ENCODE measurements at regions not wholly inside any gene's neighbourhood (a gene's known extent, or its start where the extent isn't known, plus 50 kb on each side); places are given as distances from the start of the nearest gene placed in this dataset.

DNA sequence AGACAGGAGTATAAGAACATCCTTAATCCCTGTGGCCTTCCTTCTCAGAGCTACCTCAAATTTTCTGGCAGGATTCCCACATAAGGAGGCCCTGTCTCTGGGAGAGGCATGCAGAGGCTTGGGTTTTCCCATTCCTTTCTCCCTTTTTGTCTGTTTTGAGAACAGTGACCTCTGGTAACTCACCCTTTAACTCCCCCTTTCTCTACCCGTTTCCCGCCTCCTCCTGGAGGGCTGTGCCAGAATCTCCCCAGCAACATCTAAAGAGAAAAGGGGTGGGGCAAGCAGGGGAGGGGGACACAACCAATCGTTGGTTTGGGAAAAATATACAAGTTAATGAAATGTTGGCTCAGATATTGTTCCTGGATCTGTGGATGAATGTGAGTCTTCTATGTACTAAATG is 303.7 kb upstream of the IRS4 start:
- Histone ChIP-seq H3K9me3 (ENCODE audit: control insufficient read depth, insufficient read depth, low read depth, low read length) (no peaks in the 10 kb centered on the region), H3K4me3 (ENCODE audit: low read depth in 2 of 2, low read length in 2 of 2) (no peak overlapping the region), H3K27me3 (ENCODE audit: control insufficient read depth, insufficient read depth, low read length) (no peaks in the 10 kb centered on the region), H3K36me3 (ENCODE audit: control insufficient read depth, insufficient read depth, low read length) (no peaks in the 10 kb centered on the region), H3K27ac (ENCODE audit: low read length) (no peak overlapping the region), H3K4me1 (ENCODE audit: control insufficient read depth, insufficient read depth, low read length) (no peaks in the 10 kb centered on the region)
- TF ChIP-seq POLR2AphosphoS5 (IDR thresholded peaks at IDR 0.05; ENCODE audit: low read depth, low read length) (no peak), TCF7L2 (IDR thresholded peaks at IDR 0.05; ENCODE audit: low read depth, low read length) (no peak), SIN3A (IDR thresholded peaks at IDR 0.05; ENCODE audit: borderline replicate concordance, insufficient read depth, low read depth, low read length) (no peak)
- TF ChIP-seq, protein P1, sequence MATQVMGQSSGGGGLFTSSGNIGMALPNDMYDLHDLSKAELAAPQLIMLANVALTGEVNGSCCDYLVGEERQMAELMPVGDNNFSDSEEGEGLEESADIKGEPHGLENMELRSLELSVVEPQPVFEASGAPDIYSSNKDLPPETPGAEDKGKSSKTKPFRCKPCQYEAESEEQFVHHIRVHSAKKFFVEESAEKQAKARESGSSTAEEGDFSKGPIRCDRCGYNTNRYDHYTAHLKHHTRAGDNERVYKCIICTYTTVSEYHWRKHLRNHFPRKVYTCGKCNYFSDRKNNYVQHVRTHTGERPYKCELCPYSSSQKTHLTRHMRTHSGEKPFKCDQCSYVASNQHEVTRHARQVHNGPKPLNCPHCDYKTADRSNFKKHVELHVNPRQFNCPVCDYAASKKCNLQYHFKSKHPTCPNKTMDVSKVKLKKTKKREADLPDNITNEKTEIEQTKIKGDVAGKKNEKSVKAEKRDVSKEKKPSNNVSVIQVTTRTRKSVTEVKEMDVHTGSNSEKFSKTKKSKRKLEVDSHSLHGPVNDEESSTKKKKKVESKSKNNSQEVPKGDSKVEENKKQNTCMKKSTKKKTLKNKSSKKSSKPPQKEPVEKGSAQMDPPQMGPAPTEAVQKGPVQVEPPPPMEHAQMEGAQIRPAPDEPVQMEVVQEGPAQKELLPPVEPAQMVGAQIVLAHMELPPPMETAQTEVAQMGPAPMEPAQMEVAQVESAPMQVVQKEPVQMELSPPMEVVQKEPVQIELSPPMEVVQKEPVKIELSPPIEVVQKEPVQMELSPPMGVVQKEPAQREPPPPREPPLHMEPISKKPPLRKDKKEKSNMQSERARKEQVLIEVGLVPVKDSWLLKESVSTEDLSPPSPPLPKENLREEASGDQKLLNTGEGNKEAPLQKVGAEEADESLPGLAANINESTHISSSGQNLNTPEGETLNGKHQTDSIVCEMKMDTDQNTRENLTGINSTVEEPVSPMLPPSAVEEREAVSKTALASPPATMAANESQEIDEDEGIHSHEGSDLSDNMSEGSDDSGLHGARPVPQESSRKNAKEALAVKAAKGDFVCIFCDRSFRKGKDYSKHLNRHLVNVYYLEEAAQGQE (IDR thresholded peaks at IDR 0.05; ENCODE audit: insufficient read depth in 1 of 2, low read depth in 2 of 2, low read length in 1 of 2), result no peak
- TF ChIP-seq, protein P2, sequence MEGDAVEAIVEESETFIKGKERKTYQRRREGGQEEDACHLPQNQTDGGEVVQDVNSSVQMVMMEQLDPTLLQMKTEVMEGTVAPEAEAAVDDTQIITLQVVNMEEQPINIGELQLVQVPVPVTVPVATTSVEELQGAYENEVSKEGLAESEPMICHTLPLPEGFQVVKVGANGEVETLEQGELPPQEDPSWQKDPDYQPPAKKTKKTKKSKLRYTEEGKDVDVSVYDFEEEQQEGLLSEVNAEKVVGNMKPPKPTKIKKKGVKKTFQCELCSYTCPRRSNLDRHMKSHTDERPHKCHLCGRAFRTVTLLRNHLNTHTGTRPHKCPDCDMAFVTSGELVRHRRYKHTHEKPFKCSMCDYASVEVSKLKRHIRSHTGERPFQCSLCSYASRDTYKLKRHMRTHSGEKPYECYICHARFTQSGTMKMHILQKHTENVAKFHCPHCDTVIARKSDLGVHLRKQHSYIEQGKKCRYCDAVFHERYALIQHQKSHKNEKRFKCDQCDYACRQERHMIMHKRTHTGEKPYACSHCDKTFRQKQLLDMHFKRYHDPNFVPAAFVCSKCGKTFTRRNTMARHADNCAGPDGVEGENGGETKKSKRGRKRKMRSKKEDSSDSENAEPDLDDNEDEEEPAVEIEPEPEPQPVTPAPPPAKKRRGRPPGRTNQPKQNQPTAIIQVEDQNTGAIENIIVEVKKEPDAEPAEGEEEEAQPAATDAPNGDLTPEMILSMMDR (IDR thresholded peaks at IDR 0.05), result no peak
- intact Hi-C loops (cut with micrococcal nuclease; ENCODE audit: unreplicated experiment) (no loop called here), in situ Hi-C loops (cut with HindIII; ENCODE audit: low pct_unique_long_range_greater_than_20kb, low sequenced_read_pairs) (no loop called here)
- ChIA-PET CTCF (no interaction called here), POLR2A (no interaction called here)
- DNase-seq (ENCODE audit: low read depth, low spot score) (no peak), ATAC-seq (no peak)
- BruUV-seq (replicated peaks), result no TSS peak

DNA sequence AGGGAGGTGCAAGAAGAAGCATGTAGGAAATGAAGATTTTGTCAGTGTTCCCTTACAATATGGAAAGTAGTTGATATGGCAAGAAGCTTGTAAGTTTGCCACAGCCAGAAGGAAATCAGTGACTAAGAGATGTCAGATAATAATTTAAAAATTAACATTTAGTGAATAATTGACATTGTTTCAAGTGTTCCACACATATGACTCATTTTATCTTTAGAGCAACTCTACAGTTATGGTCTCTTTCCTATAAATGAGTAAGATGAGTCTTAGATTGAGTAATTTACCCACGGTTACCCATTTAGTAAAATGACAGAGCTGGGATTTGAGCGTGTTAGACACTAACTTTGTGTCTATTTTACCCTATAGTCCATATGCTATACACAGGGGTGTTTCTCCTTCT is 300.3 kb upstream of the IRS4 start:
- TF ChIP-seq TCF7L2 (IDR thresholded peaks at IDR 0.05; ENCODE audit: low read depth, low read length), result no peak
- TF ChIP-seq, protein P2 (IDR thresholded peaks at IDR 0.05), result no peak
- TF ChIP-seq, protein P1 (IDR thresholded peaks at IDR 0.05; ENCODE audit: insufficient read depth in 1 of 2, low read depth in 2 of 2, low read length in 1 of 2), result no peak
- TF ChIP-seq POLR2AphosphoS5 (IDR thresholded peaks at IDR 0.05; ENCODE audit: low read depth, low read length), result no peak
- TF ChIP-seq SIN3A (IDR thresholded peaks at IDR 0.05; ENCODE audit: borderline replicate concordance, insufficient read depth, low read depth, low read length), result no peak
- H3K36me3 ChIP-seq (ENCODE audit: control insufficient read depth, insufficient read depth, low read length), result no peaks in the 10 kb centered on the region
- ATAC-seq (no peak), DNase-seq (ENCODE audit: low read depth, low spot score) (no peak)
- no peaks in the 10 kb centered on the region for H3K9me3 ChIP-seq (ENCODE audit: control insufficient read depth, insufficient read depth, low read depth, low read length)
- H3K27me3 ChIP-seq (ENCODE audit: control insufficient read depth, insufficient read depth, low read length), result no peaks in the 10 kb centered on the region
- ChIA-PET POLR2A (no interaction called here), CTCF (no interaction called here)
- no peaks in the 10 kb centered on the region for H3K4me1 ChIP-seq (ENCODE audit: control insufficient read depth, insufficient read depth, low read length)
- H3K27ac ChIP-seq (ENCODE audit: low read length), result no peak overlapping the region
- H3K4me3 ChIP-seq (ENCODE audit: low read depth in 2 of 2, low read length in 2 of 2), result no peak overlapping the region
- in situ Hi-C loops (cut with HindIII; ENCODE audit: low pct_unique_long_range_greater_than_20kb, low sequenced_read_pairs), result no loop called here
- intact Hi-C loops (cut with micrococcal nuclease; ENCODE audit: unreplicated experiment), result no loop called here
- BruUV-seq (replicated peaks), result no TSS peak

All from Panc1 (cell line).